CD4-positive, alpha-beta T cell (primary cell): ENCODE measurements at regions not wholly inside any gene's neighbourhood (a gene's known extent, or its start where the extent isn't known, plus 50 kb on each side); places are given as distances from the start of the nearest gene placed in this dataset.
A peak's percentile ranks its signal among the peaks of the same experiment; 100 is the strongest.

Source experiments
- ATAC-seq: fragments of 200-7000 bp; cut with Tn5 transposase; one replicate; pipeline ENCODE4 v1.10.0; 2022; ENCODE audit warnings: mild to moderate bottlenecking; ENCODE audit not compliant: poor library complexity
- CTCF ChIA-PET: fragments of 350-600 bp; sonication (Branson Sonifier 250); formaldehyde crosslinking; loops from one replicate; lab custom pipeline; 2021; ENCODE audit warnings: antibody characterized with exemption, inconsistent platforms; lab: Charles Lee
- POLR2A ChIA-PET: fragments of 350-600 bp; sonication (Branson Sonifier 250); formaldehyde crosslinking; loops from one replicate; lab custom pipeline; 2021; ENCODE audit warnings: antibody characterized with exemption, inconsistent platforms; lab: Charles Lee
- DNase-seq, 14 experiments: peaks; one replicate each; pipeline ENCODE4 v3.0.0-alpha.2; 2013 to 2020; ENCODE audit warnings: mixed read lengths in 2 of 14
- H3K27ac ChIP-seq, 2 donors: one replicate each; pipeline versions ENCODE4 v1.5.1 to v1.7.0; 2013; ENCODE audit warnings: low read length in 2 of 2, low read depth in 1 of 2, mild to moderate bottlenecking in 1 of 2
- H3K27me3 ChIP-seq, 2 experiments: 1 replicate in 1 of 2; 2 replicates in 1 of 2; pipeline versions ENCODE4 v1.6.1 to v1.7.0; 2013; ENCODE audit warnings: low read length in 2 of 2, control low read depth in 1 of 2, mild to moderate bottlenecking in 1 of 2, moderate library complexity in 1 of 2; ENCODE audit not compliant: insufficient read depth in 2 of 2, control insufficient read depth in 1 of 2
- H3K36me3 ChIP-seq: one replicate; pipeline ENCODE4 v1.6.1; 2013; ENCODE audit warnings: low read length, control low read depth; ENCODE audit not compliant: insufficient read depth
- H3K4me1 ChIP-seq: one replicate; pipeline ENCODE4 v1.6.1; 2013; ENCODE audit warnings: low read length, control low read depth; ENCODE audit not compliant: insufficient read depth
- H3K4me3 ChIP-seq: one replicate; pipeline ENCODE4 v1.5.1; 2013; ENCODE audit warnings: mild to moderate bottlenecking, low read length, moderate library complexity
- H3K9me3 ChIP-seq, 2 experiments: 1 replicate in 1 of 2; 2 replicates in 1 of 2; pipeline versions ENCODE4 v1.6.1 to v1.7.0; 2013; ENCODE audit warnings: low read length in 2 of 2, mild to moderate bottlenecking in 2 of 2, control low read depth in 1 of 2, moderate library complexity in 1 of 2; ENCODE audit not compliant: control insufficient read depth in 1 of 2, insufficient read depth in 1 of 2
- H3K27ac Mint-ChIP-seq: one replicate; pipeline ENCODE4 v1.8.0; 2020; ENCODE audit warnings: mixed read lengths
- H3K27me3 Mint-ChIP-seq: one replicate; pipeline ENCODE4 v1.8.0; 2021; ENCODE audit warnings: mixed read lengths
- H3K36me3 Mint-ChIP-seq: one replicate; pipeline ENCODE4 v1.8.0; 2021; ENCODE audit warnings: low read depth, mixed read lengths
- H3K4me1 Mint-ChIP-seq: one replicate; pipeline ENCODE4 v1.8.0; 2021; ENCODE audit warnings: low read depth, mixed read lengths
- H3K4me3 Mint-ChIP-seq: one replicate; pipeline ENCODE4 v1.8.0; 2020; ENCODE audit warnings: mild to moderate bottlenecking, mixed read lengths
- H3K9me3 Mint-ChIP-seq: one replicate; pipeline ENCODE4 v1.8.0; 2020; ENCODE audit warnings: mixed read lengths
- intact Hi-C, 2 experiments: fragments of 100-400 bp; cut with DNase I in 1 of 2; cut with micrococcal nuclease in 1 of 2; formaldehyde crosslinking; loops; one replicate each; pipeline versions ENCODE4 v1.15.1 to v1.9.0; 2023 to 2025; cut with DNase I, micrococcal nuclease
- TF ChIP-seq, protein P1 (sequence below): fragments of 200-600 bp; IDR thresholded peaks from one replicate; pipeline ENCODE4 v1.8.0; 2022; ENCODE audit warnings: antibody characterized with exemption, mild to moderate bottlenecking

DNA sequence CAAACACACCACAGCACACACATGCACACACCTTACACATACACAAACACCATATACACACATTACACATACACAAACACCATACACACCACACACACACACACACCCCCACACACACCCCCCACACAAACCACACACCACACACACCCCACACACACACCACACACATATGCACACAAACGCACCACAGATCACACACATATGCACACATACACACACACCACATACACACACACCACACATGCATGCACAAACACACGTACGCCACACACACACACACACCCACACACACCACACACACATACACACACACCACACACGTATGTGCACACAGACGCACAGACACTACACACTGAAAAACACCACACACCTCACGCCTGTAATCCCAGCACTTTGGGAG, 166.0 kb downstream of the AHSP start:
- ATAC-seq, result no peak
- intact Hi-C loops, result loop anchor here (2.0 to 10.0 kb wide), 3 partner anchors 19 to 709 kb away; partner anchors contain the start of gene HSD3B7 (in 1 of the 2)
- no peak for DNase-seq
- H3K4me3 Mint-ChIP-seq, result no peak overlapping the region
- no peak overlapping the region for H3K27ac Mint-ChIP-seq
- TF ChIP-seq, protein P1, sequence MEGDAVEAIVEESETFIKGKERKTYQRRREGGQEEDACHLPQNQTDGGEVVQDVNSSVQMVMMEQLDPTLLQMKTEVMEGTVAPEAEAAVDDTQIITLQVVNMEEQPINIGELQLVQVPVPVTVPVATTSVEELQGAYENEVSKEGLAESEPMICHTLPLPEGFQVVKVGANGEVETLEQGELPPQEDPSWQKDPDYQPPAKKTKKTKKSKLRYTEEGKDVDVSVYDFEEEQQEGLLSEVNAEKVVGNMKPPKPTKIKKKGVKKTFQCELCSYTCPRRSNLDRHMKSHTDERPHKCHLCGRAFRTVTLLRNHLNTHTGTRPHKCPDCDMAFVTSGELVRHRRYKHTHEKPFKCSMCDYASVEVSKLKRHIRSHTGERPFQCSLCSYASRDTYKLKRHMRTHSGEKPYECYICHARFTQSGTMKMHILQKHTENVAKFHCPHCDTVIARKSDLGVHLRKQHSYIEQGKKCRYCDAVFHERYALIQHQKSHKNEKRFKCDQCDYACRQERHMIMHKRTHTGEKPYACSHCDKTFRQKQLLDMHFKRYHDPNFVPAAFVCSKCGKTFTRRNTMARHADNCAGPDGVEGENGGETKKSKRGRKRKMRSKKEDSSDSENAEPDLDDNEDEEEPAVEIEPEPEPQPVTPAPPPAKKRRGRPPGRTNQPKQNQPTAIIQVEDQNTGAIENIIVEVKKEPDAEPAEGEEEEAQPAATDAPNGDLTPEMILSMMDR, result no peak
- H3K36me3 Mint-ChIP-seq, result no peaks in the 10 kb centered on the region
- H3K4me1 Mint-ChIP-seq, result peaks cover 10% of the 10 kb centered on the region
- H3K27me3 ChIP-seq, result no peaks in the 10 kb centered on the region
- no peak overlapping the region for H3K27ac ChIP-seq
- no peak overlapping the region for H3K4me3 ChIP-seq
- ChIA-PET CTCF (no interaction called here), POLR2A (interaction anchor here (0.9 kb wide), 1 partner anchor 185 kb away, joined by 3 read pairs; the partner anchor contains the start of gene RUSF1)
- H3K9me3 Mint-ChIP-seq, result peaks cover 2% of the 10 kb centered on the region
- H3K27me3 Mint-ChIP-seq, result no peaks in the 10 kb centered on the region
- peaks cover 24% of the 10 kb centered on the region for H3K4me1 ChIP-seq
- H3K36me3 ChIP-seq, result no peaks in the 10 kb centered on the region
- no peaks in the 10 kb centered on the region for H3K9me3 ChIP-seq

DNA sequence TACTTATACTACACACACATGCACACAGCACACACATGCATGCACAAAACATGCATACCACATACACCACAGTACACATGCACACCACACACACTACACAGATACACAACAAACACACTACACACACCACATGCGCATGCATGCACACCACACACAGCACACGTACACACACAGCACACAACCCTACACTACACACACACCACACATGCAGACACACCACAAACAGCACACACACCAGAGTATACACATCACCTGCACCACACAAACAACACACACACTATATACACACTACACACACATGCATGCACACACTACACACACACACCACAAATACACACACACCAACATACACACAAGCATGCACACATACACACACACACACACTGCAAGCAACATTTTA, 166.8 kb downstream of the AHSP start:
- ATAC-seq, result no peak

DNA sequence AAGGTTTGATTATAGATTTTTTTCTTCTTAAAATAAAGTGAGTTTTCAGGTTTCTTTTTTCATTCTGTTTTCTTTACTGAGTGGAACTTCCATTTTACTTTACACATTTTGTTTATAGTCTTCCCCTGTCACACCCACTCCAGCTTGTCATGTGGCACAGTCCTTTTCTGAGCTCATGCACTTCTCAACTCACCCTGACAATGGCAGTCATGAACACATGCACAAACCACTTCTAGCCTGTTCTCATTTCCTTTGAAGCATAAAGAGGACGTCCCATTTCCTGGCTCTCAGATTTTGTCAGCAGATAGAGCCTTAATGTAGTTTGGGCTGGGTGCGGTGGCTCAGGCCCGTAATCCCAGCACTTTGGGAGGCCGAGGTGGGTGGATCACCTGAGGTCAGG, 168.0 kb downstream of the AHSP start:
- H3K4me3 ChIP-seq, result no peak overlapping the region
- ATAC-seq (peak; percentile 94), DNase-seq (peak in 12 of 14 experiments; percentile 27 to 93 (median 53))
- H3K9me3 ChIP-seq, result no peaks in the 10 kb centered on the region
- no peaks in the 10 kb centered on the region for H3K36me3 Mint-ChIP-seq
- peaks cover 14% of the 10 kb centered on the region for H3K4me1 Mint-ChIP-seq
- no peak overlapping the region for H3K27ac Mint-ChIP-seq
- H3K27me3 ChIP-seq, result no peaks in the 10 kb centered on the region
- peaks cover 31% of the 10 kb centered on the region for H3K4me1 ChIP-seq
- no peaks in the 10 kb centered on the region for H3K36me3 ChIP-seq
- TF ChIP-seq, protein P1, result no peak
- H3K4me3 Mint-ChIP-seq, result no peak overlapping the region
- H3K9me3 Mint-ChIP-seq, result peaks cover 2% of the 10 kb centered on the region
- ChIA-PET CTCF (interaction anchor here (1.1 to 1.6 kb wide), 3 partner anchors 15 to 173 kb away, joined by 3 to 4 read pairs (median 3); no protein-coding TSS in a partner anchor), POLR2A (interaction anchor here (0.7 to 2.4 kb wide), 11 partner anchors 12 to 515 kb away, joined by 3 to 75 read pairs (median 12); partner anchors contain the start of genes FUS, RUSF1 and ZNF267)
- H3K27me3 Mint-ChIP-seq, result no peaks in the 10 kb centered on the region
- intact Hi-C loops, result loop anchor here (1.0 to 10.0 kb wide), 7 partner anchors 17 to 711 kb away; partner anchors contain the start of genes ARMC5 (in 1 of the 2), HSD3B7 (in 1 of the 2) and RUSF1 (in 1 of the 2)
- peak overlapping the region in 1 of 2 donors; percentile 50 for H3K27ac ChIP-seq

More for the DNA sequence above, 166.8 kb downstream of the AHSP start:
- Mint-ChIP-seq H3K27ac (no peak overlapping the region), H3K4me1 (peaks cover 10% of the 10 kb centered on the region), H3K27me3 (no peaks in the 10 kb centered on the region), H3K36me3 (no peaks in the 10 kb centered on the region), H3K4me3 (no peak overlapping the region), H3K9me3 (peaks cover 2% of the 10 kb centered on the region)
- POLR2A ChIA-PET, result no interaction called here
- DNase-seq, result no peak
- peaks cover 24% of the 10 kb centered on the region for H3K4me1 ChIP-seq
- no peak overlapping the region for H3K4me3 ChIP-seq
- CTCF ChIA-PET, result no interaction called here
- H3K9me3 ChIP-seq, result no peaks in the 10 kb centered on the region
- intact Hi-C loops, result loop anchor here (2.0 to 10.0 kb wide), 3 partner anchors 18 to 710 kb away; partner anchors contain the start of gene HSD3B7 (in 1 of the 2)
- TF ChIP-seq, protein P1, result no peak
- no peaks in the 10 kb centered on the region for H3K27me3 ChIP-seq
- H3K36me3 ChIP-seq, result no peaks in the 10 kb centered on the region
- no peak overlapping the region for H3K27ac ChIP-seq
